ENCODE measurements at regions not wholly inside any gene's neighbourhood (a gene's known extent, or its start where the extent isn't known, plus 50 kb on each side); places are given as distances from the start of the nearest gene placed in this dataset.

DNA sequence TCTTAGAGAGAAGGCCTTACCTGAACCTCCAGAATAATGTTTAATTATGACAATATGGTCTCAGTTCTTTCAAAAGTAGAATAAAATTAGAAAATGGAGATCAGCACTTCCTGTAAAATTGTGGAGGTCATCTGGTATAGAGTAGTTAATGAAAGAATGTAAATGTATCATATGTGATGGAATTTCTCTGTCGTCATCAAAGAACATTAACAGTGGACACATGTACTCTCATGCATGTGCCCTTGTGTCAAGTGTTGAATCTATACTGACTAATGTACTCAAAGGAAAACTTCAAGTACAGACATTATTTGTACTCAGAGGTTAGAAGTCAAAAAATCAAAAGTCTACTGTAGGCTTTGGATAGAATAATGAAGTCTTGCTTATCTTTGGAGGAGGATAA, 129.2 kb upstream of the MYOCD start:
- DNase-seq (ENCODE audit: low spot score) (no peak), ATAC-seq (no peak)
- Mint-ChIP-seq H3K4me1 (peaks cover 19% of the 10 kb centered on the region), H3K36me3 (no peaks in the 10 kb centered on the region), H3K9me3 (0 out of 2 replicates have a peak, but pooled peaks cover 2% of the 10 kb centered on the region), H3K4me3 (no peak overlapping the region), H3K27ac (no peak overlapping the region), H3K27me3 (ENCODE audit: low read depth) (no peaks in the 10 kb centered on the region)
- TF ChIP-seq, protein P1, sequence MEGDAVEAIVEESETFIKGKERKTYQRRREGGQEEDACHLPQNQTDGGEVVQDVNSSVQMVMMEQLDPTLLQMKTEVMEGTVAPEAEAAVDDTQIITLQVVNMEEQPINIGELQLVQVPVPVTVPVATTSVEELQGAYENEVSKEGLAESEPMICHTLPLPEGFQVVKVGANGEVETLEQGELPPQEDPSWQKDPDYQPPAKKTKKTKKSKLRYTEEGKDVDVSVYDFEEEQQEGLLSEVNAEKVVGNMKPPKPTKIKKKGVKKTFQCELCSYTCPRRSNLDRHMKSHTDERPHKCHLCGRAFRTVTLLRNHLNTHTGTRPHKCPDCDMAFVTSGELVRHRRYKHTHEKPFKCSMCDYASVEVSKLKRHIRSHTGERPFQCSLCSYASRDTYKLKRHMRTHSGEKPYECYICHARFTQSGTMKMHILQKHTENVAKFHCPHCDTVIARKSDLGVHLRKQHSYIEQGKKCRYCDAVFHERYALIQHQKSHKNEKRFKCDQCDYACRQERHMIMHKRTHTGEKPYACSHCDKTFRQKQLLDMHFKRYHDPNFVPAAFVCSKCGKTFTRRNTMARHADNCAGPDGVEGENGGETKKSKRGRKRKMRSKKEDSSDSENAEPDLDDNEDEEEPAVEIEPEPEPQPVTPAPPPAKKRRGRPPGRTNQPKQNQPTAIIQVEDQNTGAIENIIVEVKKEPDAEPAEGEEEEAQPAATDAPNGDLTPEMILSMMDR (IDR thresholded peaks at IDR 0.05), result no peak
- TF ChIP-seq GTF2I (CRISPR knock-in tag; conservative IDR thresholded peaks at IDR 0.05) (no peak), MXD4 (CRISPR knock-in tag; IDR thresholded peaks at IDR 0.05; ENCODE audit: borderline replicate concordance) (no peak), ETV6 (CRISPR knock-in tag; IDR thresholded peaks at IDR 0.05) (no peak), GRHL2 (CRISPR knock-in tag; IDR thresholded peaks at IDR 0.05; ENCODE audit: insufficient replicate concordance, severe bottlenecking) (no peak), TEAD4 (CRISPR knock-in tag; IDR thresholded peaks at IDR 0.05) (no peak), NFYB (CRISPR knock-in tag; conservative IDR thresholded peaks at IDR 0.05; ENCODE audit: low read depth) (no peak), NFE2L1 (CRISPR knock-in tag; IDR thresholded peaks at IDR 0.05) (no peak)
- TF ChIP-seq, protein P2, sequence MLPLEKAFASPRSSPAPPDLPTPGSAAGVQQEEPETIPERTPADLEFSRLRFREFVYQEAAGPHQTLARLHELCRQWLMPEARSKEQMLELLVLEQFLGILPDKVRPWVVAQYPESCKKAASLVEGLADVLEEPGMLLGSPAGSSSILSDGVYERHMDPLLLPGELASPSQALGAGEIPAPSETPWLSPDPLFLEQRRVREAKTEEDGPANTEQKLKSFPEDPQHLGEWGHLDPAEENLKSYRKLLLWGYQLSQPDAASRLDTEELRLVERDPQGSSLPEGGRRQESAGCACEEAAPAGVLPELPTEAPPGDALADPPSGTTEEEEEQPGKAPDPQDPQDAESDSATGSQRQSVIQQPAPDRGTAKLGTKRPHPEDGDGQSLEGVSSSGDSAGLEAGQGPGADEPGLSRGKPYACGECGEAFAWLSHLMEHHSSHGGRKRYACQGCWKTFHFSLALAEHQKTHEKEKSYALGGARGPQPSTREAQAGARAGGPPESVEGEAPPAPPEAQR (CRISPR knock-in tag; IDR thresholded peaks at IDR 0.05), result no peak
- TF ChIP-seq, protein P3, sequence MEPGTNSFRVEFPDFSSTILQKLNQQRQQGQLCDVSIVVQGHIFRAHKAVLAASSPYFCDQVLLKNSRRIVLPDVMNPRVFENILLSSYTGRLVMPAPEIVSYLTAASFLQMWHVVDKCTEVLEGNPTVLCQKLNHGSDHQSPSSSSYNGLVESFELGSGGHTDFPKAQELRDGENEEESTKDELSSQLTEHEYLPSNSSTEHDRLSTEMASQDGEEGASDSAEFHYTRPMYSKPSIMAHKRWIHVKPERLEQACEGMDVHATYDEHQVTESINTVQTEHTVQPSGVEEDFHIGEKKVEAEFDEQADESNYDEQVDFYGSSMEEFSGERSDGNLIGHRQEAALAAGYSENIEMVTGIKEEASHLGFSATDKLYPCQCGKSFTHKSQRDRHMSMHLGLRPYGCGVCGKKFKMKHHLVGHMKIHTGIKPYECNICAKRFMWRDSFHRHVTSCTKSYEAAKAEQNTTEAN (CRISPR knock-in tag; IDR thresholded peaks at IDR 0.05), result no peak
- TF ChIP-seq, protein P4, sequence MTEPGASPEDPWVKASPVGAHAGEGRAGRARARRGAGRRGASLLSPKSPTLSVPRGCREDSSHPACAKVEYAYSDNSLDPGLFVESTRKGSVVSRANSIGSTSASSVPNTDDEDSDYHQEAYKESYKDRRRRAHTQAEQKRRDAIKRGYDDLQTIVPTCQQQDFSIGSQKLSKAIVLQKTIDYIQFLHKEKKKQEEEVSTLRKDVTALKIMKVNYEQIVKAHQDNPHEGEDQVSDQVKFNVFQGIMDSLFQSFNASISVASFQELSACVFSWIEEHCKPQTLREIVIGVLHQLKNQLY (CRISPR knock-in tag; IDR thresholded peaks at IDR 0.05), result no peak
- TF ChIP-seq, protein P5, sequence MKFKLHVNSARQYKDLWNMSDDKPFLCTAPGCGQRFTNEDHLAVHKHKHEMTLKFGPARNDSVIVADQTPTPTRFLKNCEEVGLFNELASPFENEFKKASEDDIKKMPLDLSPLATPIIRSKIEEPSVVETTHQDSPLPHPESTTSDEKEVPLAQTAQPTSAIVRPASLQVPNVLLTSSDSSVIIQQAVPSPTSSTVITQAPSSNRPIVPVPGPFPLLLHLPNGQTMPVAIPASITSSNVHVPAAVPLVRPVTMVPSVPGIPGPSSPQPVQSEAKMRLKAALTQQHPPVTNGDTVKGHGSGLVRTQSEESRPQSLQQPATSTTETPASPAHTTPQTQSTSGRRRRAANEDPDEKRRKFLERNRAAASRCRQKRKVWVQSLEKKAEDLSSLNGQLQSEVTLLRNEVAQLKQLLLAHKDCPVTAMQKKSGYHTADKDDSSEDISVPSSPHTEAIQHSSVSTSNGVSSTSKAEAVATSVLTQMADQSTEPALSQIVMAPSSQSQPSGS (CRISPR knock-in tag; IDR thresholded peaks at IDR 0.05; ENCODE audit: borderline replicate concordance, low read depth), result no peak
- POLR2A ChIA-PET, result no interaction called here
- CTCF ChIA-PET, result no interaction called here

DNA sequence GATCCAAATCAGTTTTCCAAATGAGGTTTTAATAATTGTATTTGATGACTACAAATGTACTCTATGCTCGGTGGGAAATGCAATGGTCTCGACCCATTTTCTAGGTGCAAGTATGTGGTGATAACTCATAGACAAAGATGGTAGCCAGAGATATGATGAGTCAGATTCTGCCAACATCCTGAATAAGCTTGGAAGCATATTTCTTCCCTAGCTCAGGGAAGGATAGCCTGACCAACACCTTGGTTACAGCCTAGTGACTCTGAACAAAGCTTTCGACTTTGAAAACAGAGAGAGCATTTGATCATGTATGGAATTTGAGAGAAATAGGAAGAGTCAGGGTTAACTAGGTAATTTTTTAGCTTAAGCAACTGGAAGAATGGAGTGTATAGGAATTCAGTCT, 128.3 kb upstream of the MYOCD start:
- H3K4me3 Mint-ChIP-seq, result no peak overlapping the region
- H3K36me3 Mint-ChIP-seq, result no peaks in the 10 kb centered on the region
- no peak for DNase-seq (ENCODE audit: low spot score)
- TF ChIP-seq MXD4 (CRISPR knock-in tag; IDR thresholded peaks at IDR 0.05; ENCODE audit: borderline replicate concordance) (no peak), ZNF138 (CRISPR knock-in tag; conservative IDR thresholded peaks at IDR 0.05) (no peak), ZNF671 (CRISPR knock-in tag; IDR thresholded peaks at IDR 0.05) (no peak), RELA (CRISPR knock-in tag; IDR thresholded peaks at IDR 0.05; ENCODE audit: borderline replicate concordance) (no peak), GTF2I (CRISPR knock-in tag; conservative IDR thresholded peaks at IDR 0.05) (no peak), ZNF219 (CRISPR knock-in tag; IDR thresholded peaks at IDR 0.05; ENCODE audit: borderline replicate concordance) (no peak)
- TF ChIP-seq, protein P6, sequence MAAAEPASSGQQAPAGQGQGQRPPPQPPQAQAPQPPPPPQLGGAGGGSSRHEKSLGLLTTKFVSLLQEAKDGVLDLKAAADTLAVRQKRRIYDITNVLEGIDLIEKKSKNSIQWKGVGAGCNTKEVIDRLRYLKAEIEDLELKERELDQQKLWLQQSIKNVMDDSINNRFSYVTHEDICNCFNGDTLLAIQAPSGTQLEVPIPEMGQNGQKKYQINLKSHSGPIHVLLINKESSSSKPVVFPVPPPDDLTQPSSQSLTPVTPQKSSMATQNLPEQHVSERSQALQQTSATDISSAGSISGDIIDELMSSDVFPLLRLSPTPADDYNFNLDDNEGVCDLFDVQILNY (CRISPR knock-in tag; IDR thresholded peaks at IDR 0.05), result no peak
- ChIA-PET POLR2A (no interaction called here), CTCF (interaction anchor here (0.8 to 1.6 kb wide), 4 partner anchors 8 to 204 kb away, joined by 3 to 15 read pairs (median 3); no protein-coding TSS in a partner anchor)
- no peak overlapping the region for H3K27ac Mint-ChIP-seq
- peaks cover 5% of the 10 kb centered on the region for H3K9me3 Mint-ChIP-seq
- H3K27me3 Mint-ChIP-seq (ENCODE audit: low read depth), result no peaks in the 10 kb centered on the region
- ATAC-seq, result no peak
- H3K4me1 Mint-ChIP-seq, result peaks cover 19% of the 10 kb centered on the region

Data from WTC11 (cell line).